ENCODE measurements at regions not wholly inside any gene's neighbourhood (a gene's known extent, or its start where the extent isn't known, plus 50 kb on each side); places are given as distances from the start of the nearest gene placed in this dataset.
"Not testable (repeated sequence)": the region's sequence is repeated elsewhere in the genome, so short reads cannot be mapped to it uniquely, and the experiment has no call there.

GRCh38 chr10:29229258-29229705 lies 59.6 kb upstream of the LYZL1 start:
- no peak for DNase-seq

DNA sequence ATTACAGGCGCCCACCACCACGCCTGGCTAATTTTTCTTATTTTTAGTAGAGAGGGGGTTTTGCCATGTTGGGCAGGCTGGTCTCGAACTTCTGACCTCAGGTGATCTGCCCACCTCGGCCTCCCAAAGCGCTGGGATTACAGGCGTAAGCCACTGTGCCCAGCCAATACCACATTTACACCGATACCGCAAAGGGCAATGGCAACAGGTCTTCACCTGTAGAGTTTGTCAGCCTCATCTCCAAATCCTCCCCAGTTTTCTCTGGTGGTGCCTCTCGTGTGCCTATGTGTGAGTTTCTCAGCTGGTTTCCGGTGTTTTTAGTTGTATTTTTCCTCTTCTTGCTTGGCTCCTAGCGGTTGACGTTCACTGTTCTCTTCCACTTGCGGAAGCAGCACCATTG lies 52.0 kb upstream of the LYZL1 start:
- not testable (repeated sequence) for DNase-seq

DNA sequence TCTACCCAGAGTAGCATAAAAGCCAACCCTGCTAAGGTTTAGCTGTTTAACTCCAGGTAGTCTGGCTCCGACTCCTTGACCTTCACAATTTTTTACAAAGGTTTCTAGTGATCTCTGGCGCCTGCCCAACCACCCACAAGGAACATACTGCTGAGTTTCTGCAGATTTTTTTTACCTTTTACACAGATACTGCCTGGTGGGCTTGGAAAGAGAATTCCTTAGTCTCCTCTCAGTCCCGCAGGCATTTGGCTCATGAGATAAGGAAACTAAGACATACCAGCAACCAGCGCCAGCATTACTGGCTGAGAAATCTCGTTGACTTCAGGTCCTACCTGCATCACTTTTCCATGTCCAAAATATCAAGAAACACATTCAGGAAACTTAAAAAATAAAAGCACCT lies 51.1 kb upstream of the LYZL1 start:
- DNase-seq = no peak

- DNase-seq = no peak
These were observed 50.2 kb upstream of the LYZL1 start for GRCh38 chr10:29238523-29239135.
